ENCODE measurements at regions not wholly inside any gene's neighbourhood (a gene's known extent, or its start where the extent isn't known, plus 50 kb on each side); places are given as distances from the start of the nearest gene placed in this dataset.
"Not testable (repeated sequence)": the region's sequence is repeated elsewhere in the genome, so short reads cannot be mapped to it uniquely, and the experiment has no call there.

DNA sequence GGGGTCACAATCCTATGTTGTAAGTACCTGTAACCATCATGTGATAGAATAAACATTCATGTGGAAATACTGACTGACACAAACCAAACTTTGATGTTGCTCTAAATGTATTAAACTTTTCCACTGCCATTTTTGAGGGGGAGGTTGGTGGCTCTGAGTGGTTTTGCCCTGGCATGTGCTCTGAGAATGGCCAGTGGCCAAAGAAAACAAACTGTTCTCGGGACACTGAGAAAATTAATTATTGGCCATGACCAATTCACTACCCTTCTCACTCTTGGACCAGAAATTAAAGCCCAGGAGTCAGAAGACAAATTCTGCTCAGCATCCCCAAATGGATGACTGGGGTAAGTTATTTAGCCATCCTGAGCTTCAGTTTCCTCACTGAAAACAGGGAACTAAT, 195.9 kb downstream of the XPNPEP1 start:
- DNase-seq, result no peak

DNA sequence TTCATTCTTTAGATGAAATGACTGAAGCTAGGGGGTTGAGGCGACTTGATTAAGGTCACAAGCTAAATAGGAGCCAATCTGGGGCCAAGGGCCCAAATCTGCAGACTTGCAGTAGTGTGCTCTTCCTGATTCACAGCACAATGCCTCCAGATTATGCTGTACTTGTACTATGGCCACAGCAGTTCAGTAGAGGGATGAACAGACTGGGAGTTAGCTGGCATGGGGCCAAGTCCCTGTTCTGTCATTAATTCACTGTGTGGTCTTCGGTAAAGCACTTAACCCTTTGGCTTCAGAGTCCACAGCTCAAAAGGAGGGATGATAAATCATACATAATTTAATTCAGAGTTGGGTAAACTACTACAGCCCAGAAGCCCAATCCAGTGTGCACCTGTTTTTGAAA, 196.8 kb downstream of the XPNPEP1 start:
- no peak for DNase-seq

DNA sequence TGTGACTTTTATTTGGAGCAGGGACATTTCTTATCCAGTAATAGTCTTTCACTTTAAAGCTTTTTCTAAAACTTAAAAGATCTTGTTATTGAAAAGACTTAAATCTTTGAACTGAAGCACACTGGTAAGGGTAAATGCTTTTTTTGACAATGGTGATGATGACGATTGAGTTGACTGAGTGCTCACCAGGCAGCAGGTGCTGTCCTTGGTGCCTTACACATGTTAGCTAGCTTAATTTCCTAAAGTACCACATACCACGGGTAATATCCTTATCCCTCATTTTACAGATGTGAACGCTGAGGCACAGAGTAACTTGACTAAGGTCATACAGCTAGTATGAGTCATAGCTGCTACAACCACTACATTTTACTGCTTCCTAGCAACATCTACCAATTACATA, 200.0 kb downstream of the XPNPEP1 start:
- DNase-seq, result no peak

- no peak for DNase-seq
Observed at GRCh38 chr10:109721453-109722064, 201.8 kb downstream of the XPNPEP1 start.

DNA sequence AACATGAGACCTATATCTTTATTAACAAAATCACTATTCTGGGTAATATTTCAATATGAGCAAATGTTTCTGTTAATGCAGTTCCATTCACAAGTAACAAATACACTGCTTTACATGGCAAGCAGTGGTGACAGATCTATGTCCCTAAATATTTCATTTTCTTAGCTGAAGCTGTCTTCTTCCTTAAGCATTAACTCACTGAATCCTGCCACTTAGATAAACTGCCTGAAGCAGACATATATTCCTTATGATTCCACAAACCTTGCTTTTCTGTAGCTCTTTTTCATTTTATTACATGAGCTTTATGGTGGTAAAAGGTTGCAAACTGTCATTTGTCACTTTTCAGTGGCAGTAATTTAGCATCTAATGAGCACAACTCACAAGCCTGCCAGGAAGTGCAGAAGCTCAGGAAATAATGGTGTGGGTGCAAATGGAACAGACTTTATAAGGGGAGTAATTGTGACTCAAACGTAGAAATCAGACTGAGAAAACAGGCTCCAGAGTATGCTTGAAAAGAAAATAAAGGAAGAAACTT, 217.2 kb downstream of the XPNPEP1 start:
- no peak for DNase-seq

GRCh38 chr10:109701633-109702215, 221.6 kb downstream of the XPNPEP1 start:
- DNase-seq, result no peak

GRCh38 chr10:109698882-109699664, 224.2 kb downstream of the XPNPEP1 start:
- DNase-seq, result no peak

DNA sequence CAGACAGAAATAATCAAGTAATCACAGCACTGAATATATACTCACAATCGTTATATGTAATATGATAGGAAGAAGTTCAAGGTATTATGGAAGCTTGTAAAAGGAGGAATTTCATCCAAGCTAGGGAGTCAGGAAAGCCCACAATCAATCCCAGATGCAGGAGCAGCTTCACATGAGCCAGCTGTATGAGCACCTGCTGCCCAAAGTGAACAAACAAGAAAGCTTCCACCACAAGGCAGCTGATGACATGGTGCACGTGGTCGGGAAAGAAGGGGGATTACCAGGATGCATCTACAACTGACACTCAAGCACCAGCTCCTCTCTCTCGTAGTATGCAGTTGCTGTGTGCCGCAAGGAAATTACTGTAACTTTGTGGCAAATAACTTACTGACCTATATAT, 225.2 kb downstream of the XPNPEP1 start:
- DNase-seq, result no peak

GRCh38 chr10:109696981-109697775, 226.1 kb downstream of the XPNPEP1 start:
- DNase-seq, result no peak

DNA sequence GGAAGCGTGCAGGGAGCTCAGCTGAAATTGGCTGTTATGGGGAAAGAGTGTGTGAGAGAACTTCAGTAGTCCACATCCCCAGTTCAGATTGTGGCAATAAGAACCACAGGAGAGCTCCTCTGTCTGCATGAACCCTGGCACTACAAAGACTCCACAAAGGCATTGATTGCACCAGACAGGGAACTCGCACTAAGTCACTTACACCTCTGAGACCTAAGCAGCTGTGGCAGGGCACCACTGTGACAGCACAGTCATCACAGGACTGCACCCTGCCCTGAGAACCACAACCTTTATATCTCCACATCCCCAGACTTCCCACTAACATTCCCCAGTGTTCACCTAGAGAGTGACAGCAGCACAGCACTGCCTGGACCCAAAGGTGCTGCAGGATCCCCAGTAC, 226.8 kb downstream of the XPNPEP1 start:
- no peak for DNase-seq

- DNase-seq, result no peak
Observed at GRCh38 chr10:109695988-109696387, 227.3 kb downstream of the XPNPEP1 start.

- peak; percentile 53 for DNase-seq
Observed at GRCh38 chr10:109689785-109690184, 233.5 kb downstream of the XPNPEP1 start.

GRCh38 chr10:109679478-109679877, 243.8 kb downstream of the XPNPEP1 start:
- no peak for DNase-seq

- DNase-seq, result no peak
Observed at GRCh38 chr10:109678857-109679256, 244.5 kb downstream of the XPNPEP1 start.

DNA sequence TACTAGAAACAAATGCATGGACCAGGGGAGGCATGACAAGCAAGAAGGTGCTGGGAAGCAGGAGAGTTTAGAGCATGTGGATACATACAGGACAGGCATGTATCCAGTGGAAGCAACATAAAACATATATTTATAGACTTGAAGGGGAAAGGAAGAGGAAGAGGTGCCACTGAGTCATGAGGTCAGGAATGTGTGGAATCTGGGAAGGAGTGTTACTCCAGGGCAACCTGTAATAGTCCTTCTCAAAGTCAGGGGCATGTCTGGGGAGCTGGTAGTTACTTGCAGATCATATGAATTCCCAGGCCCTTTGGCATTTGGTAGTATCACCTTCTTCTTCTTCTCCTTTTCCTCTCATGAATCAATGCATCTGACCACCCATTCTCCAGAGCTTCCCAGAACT, 246.6 kb downstream of the XPNPEP1 start:
- peak; percentile 62 for DNase-seq

DNA sequence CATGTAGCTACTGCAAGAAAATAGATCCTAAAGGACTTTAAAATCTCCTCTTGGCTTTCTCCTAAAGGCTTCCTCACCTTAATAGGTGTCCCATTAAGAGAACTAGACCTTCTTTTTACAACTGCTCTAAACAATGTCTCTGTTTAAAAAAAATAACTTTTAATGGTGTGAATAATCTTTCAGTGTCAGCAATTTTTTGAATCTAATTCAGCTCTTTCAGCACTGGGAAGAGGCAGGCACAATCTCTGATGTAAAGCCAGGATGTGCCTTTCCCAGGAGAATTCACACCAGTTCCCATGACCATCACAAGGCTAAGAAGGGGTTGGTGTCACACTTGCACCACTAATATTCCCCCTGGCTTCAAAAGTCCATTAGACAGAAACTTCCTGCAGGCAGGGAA, 254.6 kb downstream of the XPNPEP1 start:
- DNase-seq, result no peak

DNA sequence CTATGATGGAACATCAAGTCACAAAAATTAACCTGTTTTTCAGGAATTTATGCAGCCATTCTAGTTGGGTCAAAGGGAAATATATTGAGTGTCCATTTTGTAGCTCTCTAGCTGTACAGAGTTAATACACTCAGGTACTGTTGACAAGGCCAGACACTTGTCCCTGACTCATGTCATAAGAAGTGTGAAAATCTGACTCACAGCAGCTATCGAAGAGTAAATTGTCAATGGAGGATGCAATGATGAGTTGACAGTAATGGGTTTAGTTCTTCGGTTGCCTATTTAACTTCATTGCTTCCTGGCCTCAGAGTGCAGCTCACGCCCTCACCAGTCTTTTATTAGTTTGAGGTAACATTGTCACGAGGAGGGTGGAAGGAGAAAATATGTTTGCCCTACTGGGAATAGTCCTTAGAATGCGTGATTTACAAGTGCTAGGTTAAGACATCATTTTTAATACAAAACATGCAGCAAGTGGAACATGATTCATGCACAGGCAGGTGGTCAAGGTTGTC, 255.1 kb downstream of the XPNPEP1 start:
- DNase-seq, result no peak

DNA sequence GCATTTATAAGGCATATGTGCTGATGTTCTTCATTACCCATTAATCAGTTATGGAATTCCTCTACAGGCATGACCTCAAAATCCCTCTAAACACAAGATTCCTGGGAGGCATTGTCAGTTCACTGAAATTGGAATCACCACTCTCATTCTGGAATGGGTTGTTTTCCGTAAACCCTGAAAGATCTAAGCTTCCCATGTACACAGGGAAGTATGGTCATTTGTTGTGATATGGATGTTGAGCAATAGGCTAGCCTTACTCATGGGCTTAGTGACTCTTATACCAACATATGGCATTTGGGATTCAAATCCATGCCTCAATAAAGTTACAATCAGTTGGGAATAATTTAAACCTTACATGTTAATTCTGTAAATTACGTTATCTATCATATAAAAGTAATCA, 258.0 kb downstream of the XPNPEP1 start:
- DNase-seq, result no peak

- no peak for DNase-seq
Observed at GRCh38 chr10:109664554-109664953, 258.8 kb downstream of the XPNPEP1 start.

DNA sequence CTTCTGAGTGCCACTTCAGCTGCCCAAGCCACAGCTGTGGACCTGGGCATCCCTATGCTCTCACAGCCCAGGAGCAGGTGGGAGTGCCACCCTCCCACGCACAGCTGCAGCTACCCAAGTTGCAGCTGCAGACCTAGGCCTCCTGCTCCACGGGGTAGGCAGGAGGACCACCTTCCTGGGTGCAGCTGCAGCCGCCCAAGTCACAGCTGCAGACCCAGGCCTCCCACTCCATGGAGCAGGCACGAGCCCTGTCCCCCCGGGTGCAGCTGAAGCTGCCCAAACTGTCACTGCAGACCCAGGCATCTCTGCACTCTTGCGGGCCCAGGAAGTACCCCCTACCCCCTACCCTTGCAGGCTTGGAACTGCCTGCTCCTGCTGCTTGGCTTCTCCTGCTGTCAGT, 260.2 kb downstream of the XPNPEP1 start:
- DNase-seq, result no peak

GRCh38 chr10:109652612-109653011, 270.7 kb downstream of the XPNPEP1 start:
- DNase-seq, result not testable (repeated sequence)

GRCh38 chr10:109650228-109650627, 273.1 kb downstream of the XPNPEP1 start:
- no peak for DNase-seq

DNA sequence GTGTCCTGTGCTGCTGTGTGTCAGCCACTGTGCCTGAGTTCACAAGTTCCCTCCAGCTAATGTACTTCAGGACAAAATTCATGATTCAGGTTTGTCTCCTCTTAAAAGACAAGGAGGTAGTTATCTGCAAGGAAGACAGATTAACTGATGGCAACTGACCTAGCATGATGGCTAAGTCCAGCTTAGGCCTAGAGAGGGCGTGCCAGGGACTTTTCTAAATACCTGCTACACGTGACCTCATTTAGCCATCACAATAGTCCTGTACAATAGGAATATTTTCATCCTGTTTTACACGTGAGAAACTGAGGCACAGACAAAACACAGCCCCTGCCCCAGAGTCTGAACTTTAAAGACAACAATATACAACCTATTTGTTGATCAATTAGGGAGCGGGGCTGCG, 275.7 kb downstream of the XPNPEP1 start:
- no peak for DNase-seq

All from islet precursor cell (in vitro differentiated cells).